ENCODE measurements at regions not wholly inside any gene's neighbourhood (a gene's known extent, or its start where the extent isn't known, plus 50 kb on each side); places are given as distances from the start of the nearest gene placed in this dataset.

DNA sequence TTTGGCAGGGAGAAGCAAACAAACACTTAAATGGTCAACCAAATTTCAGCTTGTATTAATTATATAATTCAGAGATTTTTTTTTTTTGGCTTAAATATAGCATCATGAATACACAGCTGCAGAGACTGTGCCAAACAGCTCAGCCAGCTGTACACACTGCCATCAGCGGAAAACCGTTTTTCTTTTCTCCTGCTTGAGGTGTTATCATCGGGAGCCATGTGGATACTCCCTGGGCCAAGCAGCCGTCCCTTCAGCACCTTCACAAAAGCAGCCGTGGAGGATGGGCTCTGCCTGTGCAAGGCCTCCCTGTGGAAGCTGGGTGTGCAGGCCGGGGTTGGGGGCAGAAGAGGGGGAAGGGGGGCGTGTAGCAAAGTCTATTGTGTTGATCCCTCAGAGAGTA, 85.0 kb downstream of the NUF2 start:
- DNase-seq: no peak

DNA sequence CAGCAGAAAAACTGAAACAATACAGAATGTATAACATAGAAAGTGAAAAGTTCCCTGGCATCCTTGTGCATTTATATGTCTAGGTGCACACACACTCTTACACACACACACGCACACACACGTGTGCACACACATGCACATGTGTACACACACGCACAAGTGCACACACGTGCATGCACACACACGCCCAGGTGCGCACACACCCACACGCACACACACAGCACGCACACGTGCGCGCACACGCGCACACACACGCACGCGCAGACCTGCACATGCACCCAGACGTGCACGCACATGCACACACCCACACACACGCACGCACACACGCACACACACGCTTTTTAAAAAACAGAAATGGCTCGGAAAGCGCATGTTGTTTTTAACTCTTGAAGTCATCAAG, 86.5 kb downstream of the NUF2 start:
- no peak for DNase-seq

DNA sequence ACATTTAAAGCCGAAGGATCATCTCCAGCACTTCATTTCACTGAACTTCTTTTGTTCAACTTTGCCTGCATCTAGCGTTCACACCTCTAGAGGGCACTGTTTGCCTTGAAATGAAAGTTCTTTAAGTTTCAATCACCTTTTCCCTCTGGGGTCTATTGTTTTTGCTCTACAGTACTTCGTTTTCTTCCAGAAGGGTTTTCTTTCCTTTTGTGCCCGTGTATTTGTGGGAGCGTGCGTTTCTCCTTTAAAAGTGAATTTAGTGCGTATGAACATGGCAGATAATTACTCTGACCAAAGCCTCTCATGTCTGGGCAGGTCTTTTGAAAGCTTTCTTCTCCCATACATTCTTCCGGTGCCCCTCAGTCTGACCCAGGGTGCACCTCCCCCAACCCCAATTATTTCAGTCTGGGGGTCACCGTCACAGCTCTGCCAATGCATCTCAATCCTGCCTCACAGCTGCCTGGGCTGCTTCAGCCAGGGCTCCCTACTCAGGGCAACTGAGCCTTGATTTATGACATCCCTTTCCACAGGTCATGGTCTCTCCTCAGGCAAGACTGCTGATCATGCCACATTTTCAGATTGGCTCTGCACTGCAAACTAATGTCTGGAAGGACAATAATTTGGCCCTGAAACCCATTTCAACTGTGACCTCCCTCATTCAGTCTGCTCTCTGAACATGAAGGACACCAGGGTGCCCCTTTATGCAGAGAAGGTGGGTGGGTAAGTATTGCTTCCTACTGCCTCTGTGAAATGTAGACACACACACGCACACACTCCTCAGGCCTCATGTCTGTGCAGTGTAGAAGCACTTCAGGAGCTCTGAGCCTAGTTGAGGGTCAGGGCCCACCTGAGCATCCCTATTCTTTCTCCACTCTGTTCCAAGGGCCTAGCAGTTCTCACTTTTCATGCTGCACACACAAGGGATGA, 88.6 kb downstream of the NUF2 start:
- peak; percentile 20 for DNase-seq

DNA sequence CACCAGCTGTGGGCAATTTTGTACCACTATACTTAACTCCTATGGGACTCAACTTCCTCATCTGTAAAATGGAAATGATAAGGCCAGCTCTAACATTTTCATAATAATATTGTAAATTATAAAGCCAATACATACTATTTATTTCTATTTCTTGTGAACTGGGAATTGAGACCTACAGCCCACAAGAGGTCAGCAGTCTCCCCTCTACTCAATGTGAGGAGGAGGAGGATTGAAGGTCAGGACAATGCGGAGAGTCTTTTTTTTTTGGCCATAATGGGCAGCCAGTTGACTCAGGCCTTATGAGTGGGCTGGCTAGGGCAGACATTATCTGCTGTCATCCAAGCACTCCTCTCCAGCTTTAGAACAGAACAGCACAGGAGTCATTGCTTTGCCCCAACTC, 90.5 kb downstream of the NUF2 start:
- no peak for DNase-seq

DNA sequence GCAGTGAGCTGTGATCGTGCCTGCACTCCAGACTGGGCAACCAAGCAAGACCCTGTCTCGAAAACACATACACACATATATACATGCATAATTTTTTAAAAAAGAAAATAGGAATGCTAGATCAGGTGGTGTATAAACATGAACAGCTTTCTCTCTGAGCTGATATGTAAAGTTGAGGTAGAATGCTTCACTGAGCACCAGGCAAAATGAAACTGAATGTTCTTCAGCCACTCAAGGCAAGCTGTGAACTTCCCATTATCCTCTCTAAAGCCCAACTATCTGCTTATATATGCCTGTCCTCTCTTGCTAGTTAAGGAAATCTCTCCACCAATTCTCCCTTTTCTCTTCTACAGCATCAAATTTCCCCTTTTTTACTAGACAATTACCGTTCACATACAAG, 93.0 kb downstream of the NUF2 start:
- no peak for DNase-seq

DNA sequence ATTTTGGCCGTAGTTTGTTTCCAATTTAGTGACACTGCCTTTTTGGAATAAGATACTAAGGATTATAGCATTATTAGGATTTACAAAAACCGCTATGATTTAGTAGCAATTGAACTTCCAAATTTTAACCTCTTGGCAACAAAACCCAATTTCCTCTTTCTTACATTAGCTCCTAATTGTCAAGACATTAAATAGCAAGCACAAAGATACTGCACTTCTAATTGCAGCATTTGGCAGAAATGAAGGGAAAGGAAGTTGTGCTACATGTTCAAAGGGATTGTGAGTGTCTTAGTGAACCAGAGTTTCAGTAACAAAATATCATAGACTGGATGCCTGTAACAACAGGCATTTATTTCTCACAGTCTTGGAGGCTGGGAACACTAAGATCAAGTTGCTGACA, 99.9 kb downstream of the NUF2 start:
- no peak for DNase-seq

DNA sequence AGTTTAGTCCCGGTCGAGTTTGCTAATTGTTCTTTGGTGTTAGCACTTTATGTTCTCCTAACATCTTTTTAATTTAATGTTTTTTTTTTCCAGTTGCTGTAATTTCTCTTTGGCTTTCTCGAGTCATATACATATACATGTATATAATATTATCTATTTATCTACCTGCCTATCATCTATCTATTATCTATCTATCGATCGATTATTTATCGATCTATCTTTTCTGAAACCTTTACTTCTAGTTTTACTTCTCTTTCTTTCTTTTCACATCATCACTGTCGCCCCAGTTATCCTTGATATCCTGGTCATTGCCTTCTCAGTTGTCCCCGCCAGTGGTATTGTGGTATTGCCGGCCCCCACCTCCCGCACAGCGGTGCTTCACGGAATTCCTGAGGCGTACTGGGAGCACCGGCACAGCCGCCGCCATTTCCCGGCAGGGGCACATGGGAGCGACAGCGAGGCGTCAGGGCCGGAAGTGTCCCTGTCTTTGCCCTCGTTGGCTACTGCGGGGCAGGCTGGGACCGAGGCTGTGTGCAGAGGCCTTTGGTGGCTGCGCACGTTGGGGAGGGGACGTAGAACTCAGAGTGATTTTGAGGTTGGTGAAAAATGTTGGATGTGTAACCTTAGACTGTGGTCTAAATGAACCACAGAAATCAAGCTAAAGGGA, 101.1 kb downstream of the NUF2 start:
- DNase-seq: no peak

DNA sequence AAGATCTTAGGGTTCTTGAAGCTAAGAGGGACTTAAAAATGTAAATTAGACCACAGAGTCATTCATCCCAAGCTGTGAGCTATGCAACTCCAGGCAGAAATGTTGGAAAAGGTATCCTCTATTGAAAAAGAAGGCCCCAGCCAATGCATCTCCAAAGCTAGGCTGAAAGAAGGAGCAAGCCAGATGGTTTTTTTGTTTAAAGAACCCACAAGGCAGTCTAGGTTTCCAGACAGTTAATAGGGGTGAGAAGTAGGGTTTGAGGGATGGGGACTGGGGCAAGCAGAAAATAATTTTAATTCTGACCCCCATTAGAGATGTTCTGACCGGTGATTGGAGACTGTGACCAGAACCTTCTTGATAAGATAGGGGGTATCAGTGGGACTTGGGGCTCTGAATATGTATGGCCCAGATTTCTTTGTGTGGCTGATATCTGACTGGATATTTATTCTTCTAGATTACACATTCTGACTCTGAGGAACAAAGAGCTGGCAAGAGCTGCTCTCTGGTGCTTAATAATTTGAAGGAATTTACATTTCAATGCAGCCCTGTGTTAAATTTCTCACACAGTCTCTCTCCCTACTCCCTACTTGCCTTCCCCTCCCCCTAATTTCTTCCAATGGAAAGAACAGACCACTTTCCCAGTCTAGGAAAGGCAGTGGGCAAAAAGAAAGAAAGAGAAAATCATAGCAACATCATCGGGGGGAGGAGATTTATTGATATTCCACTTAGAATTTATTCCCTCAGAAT, 104.9 kb downstream of the NUF2 start:
- DNase-seq: no peak

DNA sequence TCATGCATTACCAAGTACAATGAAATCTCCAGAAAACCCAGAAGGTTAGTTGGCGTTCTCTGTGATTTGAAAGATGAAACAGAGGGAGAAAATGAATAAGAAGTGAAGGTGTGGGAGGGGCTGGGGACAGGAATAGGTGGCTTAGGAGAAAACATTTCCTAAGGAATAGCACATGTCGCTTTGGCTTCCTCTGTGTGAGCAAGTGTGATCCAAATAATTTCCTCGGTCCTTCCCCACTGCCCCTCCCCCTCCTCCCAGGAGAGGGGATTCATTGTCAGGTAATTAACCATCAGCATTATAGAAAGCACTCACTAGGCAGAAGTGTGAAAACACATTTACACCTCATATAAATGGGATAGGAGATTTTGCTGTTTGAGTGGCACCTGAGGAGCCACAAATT, 105.5 kb downstream of the NUF2 start:
- DNase-seq: no peak

DNA sequence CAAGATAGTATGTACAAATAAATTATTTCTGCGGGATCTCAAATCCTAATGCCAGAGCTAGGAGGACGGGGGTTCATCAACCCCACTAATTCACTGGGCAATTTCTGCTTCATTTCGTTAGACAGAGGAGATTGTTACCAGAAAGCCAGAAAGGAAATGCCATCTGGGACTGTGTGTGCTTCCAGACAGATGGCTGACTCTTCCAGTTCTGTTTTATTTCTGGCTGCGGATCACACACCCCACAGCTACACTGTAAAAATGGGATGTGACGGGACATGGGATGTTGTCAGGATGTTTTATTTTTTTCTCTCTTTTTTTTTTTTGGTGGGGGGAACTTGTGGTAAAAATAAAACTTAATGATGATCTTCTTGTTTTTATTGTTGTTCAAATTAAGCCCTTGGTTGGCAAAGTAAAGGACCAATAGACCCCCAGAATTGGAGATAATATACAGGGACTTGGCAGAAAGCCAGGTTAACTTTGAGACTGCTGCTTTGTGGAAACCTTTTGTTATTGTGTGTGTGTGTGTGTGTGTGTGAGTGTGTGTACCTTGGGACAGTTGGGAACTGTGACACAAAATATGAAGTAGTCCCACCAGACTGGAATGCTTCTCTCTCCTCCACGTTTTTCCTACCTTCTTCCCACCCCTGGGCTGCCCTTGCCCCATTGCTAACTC, 114.5 kb downstream of the NUF2 start:
- DNase-seq: no peak

DNA sequence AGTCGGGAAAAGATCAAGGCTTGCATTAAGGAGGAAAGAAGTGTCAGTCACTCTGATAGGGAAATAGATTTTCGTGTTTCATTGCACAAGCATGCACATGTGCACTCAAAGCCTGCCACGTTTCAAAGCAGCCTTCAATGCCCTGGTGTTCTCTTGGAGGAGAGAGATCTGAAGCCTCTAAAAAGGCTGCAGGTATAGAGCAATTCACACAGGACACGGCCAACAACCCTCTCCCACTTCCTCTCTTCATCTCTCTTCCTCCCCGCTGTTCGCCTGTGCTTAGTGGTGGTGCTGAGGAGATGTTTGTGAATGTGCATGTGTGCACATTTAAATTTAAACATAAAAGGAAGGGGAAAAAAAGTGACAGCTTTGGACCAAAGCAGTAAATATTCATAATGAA, 117.7 kb downstream of the NUF2 start:
- no peak for DNase-seq

DNA sequence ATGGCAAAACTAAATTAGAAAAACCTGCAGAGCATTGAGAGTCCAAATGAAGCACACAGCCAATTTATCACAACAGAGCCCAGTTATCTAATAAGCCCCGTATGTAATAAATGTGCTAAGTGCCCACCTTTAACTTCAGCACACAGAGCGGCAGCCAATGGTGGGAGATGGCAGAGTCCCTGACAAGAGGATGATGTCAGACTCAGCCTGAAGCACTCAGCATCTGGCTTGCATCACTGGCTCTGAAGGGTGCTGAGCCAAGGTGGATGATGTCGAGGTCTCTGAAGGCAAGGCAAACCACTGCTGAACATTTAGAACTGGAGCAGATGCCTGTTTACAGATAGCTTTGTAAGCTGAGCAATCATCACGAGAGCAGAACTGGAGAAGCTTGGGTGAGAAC, 118.3 kb downstream of the NUF2 start:
- no peak for DNase-seq

DNA sequence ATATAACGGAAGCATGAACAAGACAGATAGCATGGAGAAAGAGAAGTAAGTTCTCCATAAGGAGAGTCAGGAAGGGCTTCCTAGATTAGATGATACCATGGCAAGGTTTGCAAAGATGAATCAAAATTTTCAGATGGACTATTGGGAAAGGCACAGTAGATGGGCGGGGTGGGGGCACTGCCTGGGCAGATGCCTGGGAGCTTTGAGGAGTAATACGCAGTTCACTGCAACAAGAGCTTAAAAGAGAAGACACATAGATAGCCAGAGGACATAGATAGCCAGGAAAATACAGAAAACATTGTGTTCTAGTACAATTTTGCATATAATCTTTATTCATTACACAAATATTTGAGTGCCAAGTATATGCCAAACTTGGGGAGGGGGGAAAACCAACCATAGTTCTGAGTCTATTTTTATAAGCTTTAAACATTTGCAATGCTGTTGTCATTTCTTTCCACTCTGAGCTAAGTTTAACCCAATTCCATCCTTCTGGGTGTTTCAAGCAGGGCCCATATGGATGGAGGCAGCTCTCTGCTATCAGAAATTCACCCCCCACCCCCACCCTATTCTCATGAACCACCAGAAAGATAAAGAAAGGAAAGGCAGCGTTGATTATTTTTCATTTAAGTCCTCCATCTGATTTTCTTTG, 120.6 kb downstream of the NUF2 start:
- no peak for DNase-seq

DNA sequence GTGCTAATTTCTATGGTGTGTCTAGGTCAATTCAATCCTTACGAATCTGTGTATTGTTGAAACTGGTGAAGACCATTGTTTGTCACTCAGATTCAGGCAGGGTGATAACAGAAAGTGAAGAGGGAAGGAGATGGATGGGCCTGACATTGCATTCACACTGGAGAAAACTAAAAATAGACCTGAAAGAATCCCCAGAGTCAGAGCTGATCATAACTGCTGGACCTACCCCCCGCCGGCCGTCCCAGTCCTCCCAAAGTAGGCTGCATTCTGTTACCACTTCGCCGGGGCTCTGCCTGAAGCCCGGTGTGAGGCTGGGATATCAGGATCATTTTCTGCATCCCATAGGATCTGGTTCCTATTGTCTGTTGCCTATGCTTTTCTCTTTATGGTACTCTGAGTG, 121.1 kb downstream of the NUF2 start:
- no peak for DNase-seq

DNA sequence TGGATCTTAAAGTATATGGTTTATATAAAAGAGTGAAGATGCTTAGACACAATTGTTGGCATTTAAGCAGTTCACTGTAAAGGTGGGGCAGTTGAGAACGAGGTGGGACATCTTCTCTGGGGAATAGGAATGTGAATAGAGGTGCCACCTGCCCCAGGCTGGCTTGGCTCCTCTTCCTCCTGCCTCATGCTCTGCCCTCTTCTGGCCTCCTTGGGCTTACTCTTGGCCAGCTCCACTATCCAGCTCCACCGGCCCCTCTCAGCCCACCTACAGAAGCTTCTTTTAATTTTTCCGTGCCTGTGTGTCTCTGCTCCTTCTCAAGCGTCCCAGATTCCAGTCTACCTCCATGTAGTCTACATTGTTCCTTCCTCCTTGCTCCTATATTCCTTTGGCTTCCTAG, 122.1 kb downstream of the NUF2 start:
- no peak for DNase-seq

DNA sequence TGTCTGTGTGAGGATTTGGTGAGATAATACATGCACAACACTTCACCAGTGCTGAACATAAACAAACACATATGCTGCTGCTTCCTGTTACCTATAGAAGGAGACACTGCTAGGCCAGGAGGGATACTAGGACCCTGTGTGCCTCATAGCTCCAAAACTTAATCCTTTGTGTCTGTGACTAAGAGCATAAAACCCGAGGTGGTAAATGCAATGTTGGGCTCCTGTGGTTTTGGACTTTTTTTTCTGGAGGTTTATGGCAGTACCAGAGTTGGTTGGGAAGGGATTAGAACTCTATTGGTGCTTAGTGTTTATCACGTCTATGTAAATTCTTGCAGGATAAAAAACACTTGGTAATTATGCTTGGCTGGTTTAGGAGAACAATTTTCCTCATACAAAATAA, 122.9 kb downstream of the NUF2 start:
- DNase-seq: no peak

DNA sequence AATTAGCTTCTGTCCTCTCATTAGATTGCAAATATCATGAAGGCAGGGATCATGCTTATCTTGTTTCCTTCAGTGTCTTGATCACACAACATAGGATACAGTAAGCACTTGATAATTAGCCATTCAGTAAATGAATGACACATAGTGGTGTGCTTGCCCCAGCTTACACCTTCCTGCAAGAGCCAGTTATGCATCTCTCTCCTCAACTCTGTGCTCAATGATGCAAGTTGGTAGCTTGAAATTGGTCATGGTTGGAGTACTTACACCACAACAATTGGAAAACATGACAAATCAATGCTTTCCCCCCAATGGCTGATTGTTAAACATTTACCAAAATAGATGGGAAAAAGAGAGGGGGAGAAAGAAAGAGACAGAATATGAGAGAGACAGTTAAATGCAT, 129.2 kb downstream of the NUF2 start:
- DNase-seq: no peak

DNA sequence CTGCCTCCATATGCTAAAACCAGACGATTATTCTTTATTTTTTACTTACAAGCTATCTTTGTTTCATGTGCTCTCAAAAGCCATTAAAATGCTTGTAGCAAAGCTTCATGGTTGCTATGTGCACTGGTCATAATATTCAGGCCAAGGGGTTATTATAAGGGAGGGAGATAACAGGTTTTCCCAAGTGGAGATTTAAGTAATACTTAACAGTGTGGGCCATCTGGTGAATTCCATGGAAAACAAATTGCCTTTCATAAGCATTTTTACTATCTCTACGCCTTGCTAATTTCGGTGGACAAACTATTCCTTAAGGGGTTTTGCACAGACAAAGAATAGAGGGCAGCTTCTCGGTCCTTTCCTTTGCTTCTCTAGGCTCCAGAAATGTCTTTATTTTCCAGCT, 137.8 kb downstream of the NUF2 start:
- DNase-seq: no peak

DNA sequence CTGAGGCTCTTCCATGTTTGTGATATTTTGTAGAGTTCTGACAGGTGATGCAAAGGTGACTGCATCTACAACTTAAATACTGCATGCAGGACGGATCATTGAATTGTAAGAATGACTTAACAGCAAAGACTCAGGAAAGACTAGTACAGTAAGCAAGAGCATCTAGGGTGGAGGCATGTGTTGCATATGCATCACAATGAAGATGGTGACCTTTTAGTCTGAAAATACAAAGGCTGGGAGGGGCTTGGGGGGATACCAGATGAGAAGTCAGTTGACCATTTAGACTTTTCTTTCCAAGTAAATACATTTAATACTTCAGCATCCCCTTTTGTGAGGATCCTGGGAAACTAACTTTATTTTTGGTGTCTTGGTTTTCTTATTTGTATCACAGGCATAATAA, 145.5 kb downstream of the NUF2 start:
- no peak for DNase-seq

DNA sequence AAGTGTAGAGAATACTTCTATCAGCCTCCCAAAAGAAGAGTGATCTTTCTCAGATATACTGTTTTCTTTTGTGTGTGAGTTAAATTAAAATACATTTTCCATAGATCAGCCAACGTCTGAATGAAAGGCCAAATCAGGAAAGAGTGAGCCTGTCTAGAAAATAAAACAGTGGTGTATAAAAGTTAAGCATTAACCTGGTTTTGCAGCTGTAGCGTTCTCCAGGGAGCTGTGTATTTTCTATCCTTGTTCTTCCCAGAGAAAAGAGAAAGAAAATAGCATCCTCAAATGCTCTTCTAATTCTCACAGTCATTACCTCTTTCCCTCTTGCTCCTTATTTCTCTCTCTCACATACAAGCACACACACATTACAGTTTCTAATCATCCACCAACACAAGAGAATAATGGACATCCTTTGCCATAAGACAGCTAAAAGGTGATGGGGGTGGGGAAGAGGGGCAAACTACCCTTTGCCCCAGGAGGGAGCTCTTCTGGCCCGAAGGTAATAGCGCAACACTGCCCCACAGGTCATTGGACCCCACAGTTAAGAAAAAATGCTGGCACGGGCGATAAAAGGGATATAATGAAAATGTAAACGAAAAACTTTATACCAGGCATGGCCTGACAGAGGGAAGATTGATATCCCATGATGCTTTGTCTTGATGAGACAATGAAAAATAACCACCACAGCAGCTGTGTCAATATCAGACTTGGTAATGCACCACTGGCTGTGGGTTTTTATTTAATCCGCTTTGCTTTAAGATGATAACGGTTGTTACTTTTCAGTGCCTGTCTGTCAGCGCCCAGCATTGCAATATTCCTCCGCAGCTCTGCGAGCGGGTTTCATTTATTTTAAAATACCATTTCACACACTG, 150.3 kb downstream of the NUF2 start:
- no peak for DNase-seq

DNA sequence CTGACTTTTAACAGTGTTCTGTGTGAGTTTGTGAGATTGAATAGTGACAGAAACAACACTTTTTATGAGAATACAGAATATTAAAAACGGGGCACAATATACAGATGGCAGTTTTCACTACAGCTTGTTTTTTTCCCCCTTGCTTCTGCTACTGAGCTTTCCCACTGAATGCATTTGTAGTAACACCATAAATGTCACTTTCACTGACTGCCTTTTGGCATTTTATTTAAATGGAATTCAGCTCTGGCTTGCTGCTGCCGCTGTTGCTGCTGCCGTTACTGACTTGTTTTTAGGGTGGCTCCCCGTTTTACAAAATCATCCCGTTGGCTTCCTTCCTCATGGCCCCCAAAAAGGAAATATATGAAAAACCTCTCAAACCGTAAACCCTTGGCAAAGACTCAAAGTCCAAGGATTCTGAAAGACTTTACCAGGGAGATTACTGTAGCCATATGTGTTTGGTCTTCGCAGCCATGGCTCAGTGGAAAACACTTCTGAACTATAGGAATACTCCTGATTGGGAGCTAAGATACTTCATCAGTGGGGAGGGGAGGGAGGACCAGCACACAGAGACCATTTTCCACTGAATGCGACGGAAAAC, 151.0 kb downstream of the NUF2 start:
- no peak for DNase-seq
